PC-9 (cell line): ENCODE measurements at regions not wholly inside any gene's neighbourhood (a gene's known extent, or its start where the extent isn't known, plus 50 kb on each side); places are given as distances from the start of the nearest gene placed in this dataset.

Source experiments
- EZH2 ChIP-seq: fragments of 200-600 bp; sonication (generic); IDR thresholded peaks from 2 replicates; pipeline ENCODE4 v1.8.0; 2017; ENCODE audit warnings: antibody characterized with exemption, low read depth
- TF ChIP-seq, protein P1 (sequence below): fragments of 200-600 bp; sonication (generic); conservative IDR thresholded peaks from 2 replicates; pipeline ENCODE4 v1.6.1; 2017; ENCODE audit warnings: mixed run types, antibody characterized with exemption, mild to moderate bottlenecking, moderate library complexity

DNA sequence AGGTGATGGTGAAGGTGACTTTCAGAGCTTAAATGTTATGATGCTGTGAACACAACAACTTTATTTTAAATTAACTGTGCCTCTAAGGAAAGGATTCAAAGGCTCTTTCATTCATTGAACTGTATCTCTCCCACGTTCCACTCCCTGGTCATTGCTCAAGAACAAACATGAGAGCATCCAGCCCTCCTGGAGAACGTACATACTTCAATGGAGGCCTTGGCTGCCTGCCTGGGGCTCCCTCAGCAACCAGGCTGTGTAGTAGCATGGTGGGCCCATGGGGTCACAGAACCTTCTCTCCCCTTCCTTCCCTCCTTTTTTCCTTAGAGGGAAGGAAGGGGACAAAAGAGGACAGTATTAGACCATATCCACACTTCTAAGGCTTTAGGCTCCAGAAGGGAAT, 234.3 kb downstream of the CDC5L start:
- TF ChIP-seq, protein P1, sequence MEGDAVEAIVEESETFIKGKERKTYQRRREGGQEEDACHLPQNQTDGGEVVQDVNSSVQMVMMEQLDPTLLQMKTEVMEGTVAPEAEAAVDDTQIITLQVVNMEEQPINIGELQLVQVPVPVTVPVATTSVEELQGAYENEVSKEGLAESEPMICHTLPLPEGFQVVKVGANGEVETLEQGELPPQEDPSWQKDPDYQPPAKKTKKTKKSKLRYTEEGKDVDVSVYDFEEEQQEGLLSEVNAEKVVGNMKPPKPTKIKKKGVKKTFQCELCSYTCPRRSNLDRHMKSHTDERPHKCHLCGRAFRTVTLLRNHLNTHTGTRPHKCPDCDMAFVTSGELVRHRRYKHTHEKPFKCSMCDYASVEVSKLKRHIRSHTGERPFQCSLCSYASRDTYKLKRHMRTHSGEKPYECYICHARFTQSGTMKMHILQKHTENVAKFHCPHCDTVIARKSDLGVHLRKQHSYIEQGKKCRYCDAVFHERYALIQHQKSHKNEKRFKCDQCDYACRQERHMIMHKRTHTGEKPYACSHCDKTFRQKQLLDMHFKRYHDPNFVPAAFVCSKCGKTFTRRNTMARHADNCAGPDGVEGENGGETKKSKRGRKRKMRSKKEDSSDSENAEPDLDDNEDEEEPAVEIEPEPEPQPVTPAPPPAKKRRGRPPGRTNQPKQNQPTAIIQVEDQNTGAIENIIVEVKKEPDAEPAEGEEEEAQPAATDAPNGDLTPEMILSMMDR = no peak
- TF ChIP-seq EZH2 = no peak
